ENCODE measurements at regions not wholly inside any gene's neighbourhood (a gene's known extent, or its start where the extent isn't known, plus 50 kb on each side); places are given as distances from the start of the nearest gene placed in this dataset.

DNA sequence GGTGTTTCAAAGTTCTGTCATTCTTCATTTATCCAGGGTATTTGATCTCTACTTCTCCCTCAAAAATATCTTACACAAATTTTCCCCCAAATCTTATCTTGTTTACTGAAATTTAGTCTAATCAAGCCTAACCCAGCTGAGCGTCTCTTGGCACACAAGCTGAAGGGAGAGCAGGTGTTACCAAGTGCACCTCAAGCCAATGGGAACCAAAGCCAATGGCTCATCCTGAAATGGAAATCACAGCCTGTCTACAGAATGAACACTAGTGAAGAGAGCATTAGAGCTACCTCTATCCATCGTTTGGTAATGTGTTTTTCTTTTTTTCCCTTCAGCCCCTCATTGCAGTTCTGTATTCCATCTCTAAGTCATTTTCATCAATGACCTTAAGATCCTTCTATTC lies 1350.8 kb downstream of the OLFM4 start:
- H3K36me3 Mint-ChIP-seq: no peaks in the 10 kb centered on the region
- no peaks in the 10 kb centered on the region for H3K36me3 ChIP-seq (ENCODE audit: control insufficient read depth, insufficient read depth, low read length)
- peak overlapping the region in 1 of 4 donors; percentile 27 for H3K4me3 Mint-ChIP-seq
- peaks cover 0 to 4% of the 10 kb centered on the region in 2 experiments for H3K9me3 ChIP-seq (ENCODE audit: control insufficient read depth in 2 of 2, low read length in 2 of 2)
- peaks cover 0 to 5% (median 0%) of the 10 kb centered on the region in 4 donors for H3K4me1 Mint-ChIP-seq
- DNase-seq: no peak
- ATAC-seq (ENCODE audit: low read depth in 2 of 2): no peak
- H3K27ac Mint-ChIP-seq: no peak overlapping the region
- H3K4me3 ChIP-seq (ENCODE audit: low read depth, low read length): no peak overlapping the region
- no peaks in the 10 kb centered on the region for H3K27me3 ChIP-seq (ENCODE audit: control insufficient read depth, insufficient read depth, low read length)
- no peak overlapping the region for H3K27ac ChIP-seq (ENCODE audit: insufficient read depth, low read length, poor library complexity, severe bottlenecking)
- peaks cover 3 to 26% (median 10%) of the 10 kb centered on the region in 7 donors for H3K9me3 Mint-ChIP-seq
- H3K27me3 Mint-ChIP-seq: no peaks in the 10 kb centered on the region
- H3K4me1 ChIP-seq (ENCODE audit: control insufficient read depth, insufficient read depth, low read length, poor library complexity, severe bottlenecking): no peaks in the 10 kb centered on the region

DNA sequence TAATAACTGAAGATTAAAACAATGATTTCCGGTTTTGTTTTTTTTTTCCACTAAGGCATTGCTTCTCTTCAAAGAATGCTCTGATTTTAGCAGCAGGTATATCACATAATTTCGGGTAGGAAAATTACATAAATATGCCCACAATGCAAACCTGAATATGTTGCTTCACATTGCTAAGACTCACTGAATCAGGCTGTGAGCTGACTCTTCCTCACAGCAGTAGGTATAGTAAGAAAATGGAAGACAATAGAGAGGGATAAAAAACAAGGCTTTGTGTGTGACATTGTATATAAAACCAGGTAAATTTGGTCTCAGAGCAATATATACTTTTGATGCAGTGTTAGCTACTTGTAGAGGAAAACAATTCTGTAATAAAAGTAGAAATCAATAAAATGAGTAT lies 1355.0 kb downstream of the OLFM4 start:
- Histone ChIP-seq H3K36me3 (ENCODE audit: control insufficient read depth, insufficient read depth, low read length) (no peaks in the 10 kb centered on the region), H3K4me1 (ENCODE audit: control insufficient read depth, insufficient read depth, low read length, poor library complexity, severe bottlenecking) (no peaks in the 10 kb centered on the region), H3K27ac (ENCODE audit: insufficient read depth, low read length, poor library complexity, severe bottlenecking) (no peak overlapping the region), H3K27me3 (ENCODE audit: control insufficient read depth, insufficient read depth, low read length) (no peaks in the 10 kb centered on the region), H3K9me3 (ENCODE audit: control insufficient read depth in 2 of 2, low read length in 2 of 2) (no peaks in the 10 kb centered on the region), H3K4me3 (ENCODE audit: low read depth, low read length) (no peak overlapping the region)
- no peak for DNase-seq
- H3K27me3 Mint-ChIP-seq: no peaks in the 10 kb centered on the region
- no peak overlapping the region for H3K4me3 Mint-ChIP-seq
- H3K36me3 Mint-ChIP-seq: no peaks in the 10 kb centered on the region
- no peak for ATAC-seq (ENCODE audit: low read depth in 2 of 2)
- H3K27ac Mint-ChIP-seq: no peak overlapping the region
- H3K4me1 Mint-ChIP-seq: peaks cover 0 to 5% (median 0%) of the 10 kb centered on the region in 4 donors
- peaks cover 1 to 21% (median 15%) of the 10 kb centered on the region in 7 donors for H3K9me3 Mint-ChIP-seq

DNA sequence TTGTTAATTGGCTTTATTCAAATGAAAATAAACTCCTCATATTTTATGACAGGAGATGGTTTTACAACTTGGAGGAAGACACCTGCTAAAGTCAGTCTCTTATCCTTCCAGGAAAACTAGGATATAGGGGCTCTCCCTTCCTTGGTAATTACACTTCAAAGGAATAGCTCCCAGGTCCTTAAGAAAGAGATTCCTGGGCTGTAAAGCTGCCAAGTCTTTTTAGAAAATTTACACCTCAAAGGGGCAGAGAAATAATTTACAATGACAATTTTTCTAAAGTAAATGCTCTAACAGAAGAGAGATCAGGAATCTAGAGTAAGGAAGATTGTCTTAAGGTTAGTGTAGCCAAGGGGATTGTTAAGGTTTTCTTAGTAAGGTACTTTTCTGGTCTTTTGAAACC lies 1359.0 kb downstream of the OLFM4 start:
- Histone ChIP-seq H3K9me3 (ENCODE audit: control insufficient read depth in 2 of 2, low read length in 2 of 2) (no peaks in the 10 kb centered on the region), H3K27me3 (ENCODE audit: control insufficient read depth, insufficient read depth, low read length) (no peaks in the 10 kb centered on the region), H3K27ac (ENCODE audit: insufficient read depth, low read length, poor library complexity, severe bottlenecking) (no peak overlapping the region), H3K36me3 (ENCODE audit: control insufficient read depth, insufficient read depth, low read length) (no peaks in the 10 kb centered on the region), H3K4me3 (ENCODE audit: low read depth, low read length) (no peak overlapping the region), H3K4me1 (ENCODE audit: control insufficient read depth, insufficient read depth, low read length, poor library complexity, severe bottlenecking) (no peaks in the 10 kb centered on the region)
- Mint-ChIP-seq H3K4me1 (no peaks in the 10 kb centered on the region), H3K9me3 (peaks cover 1 to 18% (median 15%) of the 10 kb centered on the region in 7 donors), H3K36me3 (no peaks in the 10 kb centered on the region), H3K27me3 (no peaks in the 10 kb centered on the region), H3K4me3 (no peak overlapping the region), H3K27ac (no peak overlapping the region)
- DNase-seq (no peak), ATAC-seq (ENCODE audit: low read depth in 2 of 2) (no peak)

DNA sequence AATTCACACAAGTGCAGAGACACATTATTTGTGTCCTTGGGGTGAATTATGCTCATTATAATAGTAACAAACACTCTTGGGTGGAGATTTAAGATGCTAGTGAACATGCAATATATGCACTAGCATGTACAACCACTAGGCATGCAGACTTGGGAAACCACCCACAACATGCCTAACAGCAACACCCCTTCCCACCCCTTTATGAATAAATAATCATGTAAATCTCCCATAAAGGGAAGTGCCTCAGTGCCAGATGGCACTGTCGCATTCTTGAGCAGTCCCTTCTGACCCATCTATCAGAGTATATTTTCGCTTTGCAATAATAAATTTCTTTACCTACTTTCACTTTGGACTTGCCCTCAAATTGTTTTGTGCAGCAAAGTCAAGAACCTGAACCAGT lies 1362.2 kb downstream of the OLFM4 start:
- Histone ChIP-seq H3K4me3 (ENCODE audit: low read depth, low read length) (no peak overlapping the region), H3K9me3 (ENCODE audit: control insufficient read depth in 2 of 2, low read length in 2 of 2) (no peaks in the 10 kb centered on the region), H3K4me1 (ENCODE audit: control insufficient read depth, insufficient read depth, low read length, poor library complexity, severe bottlenecking) (no peaks in the 10 kb centered on the region), H3K27me3 (ENCODE audit: control insufficient read depth, insufficient read depth, low read length) (no peaks in the 10 kb centered on the region), H3K27ac (ENCODE audit: insufficient read depth, low read length, poor library complexity, severe bottlenecking) (no peak overlapping the region), H3K36me3 (ENCODE audit: control insufficient read depth, insufficient read depth, low read length) (no peaks in the 10 kb centered on the region)
- no peaks in the 10 kb centered on the region for H3K36me3 Mint-ChIP-seq
- no peak for ATAC-seq (ENCODE audit: low read depth in 2 of 2)
- no peak overlapping the region for H3K27ac Mint-ChIP-seq
- H3K9me3 Mint-ChIP-seq: peaks cover 1 to 20% (median 14%) of the 10 kb centered on the region in 7 donors
- no peaks in the 10 kb centered on the region for H3K4me1 Mint-ChIP-seq
- no peaks in the 10 kb centered on the region for H3K27me3 Mint-ChIP-seq
- no peak for DNase-seq
- H3K4me3 Mint-ChIP-seq: no peak overlapping the region

DNA sequence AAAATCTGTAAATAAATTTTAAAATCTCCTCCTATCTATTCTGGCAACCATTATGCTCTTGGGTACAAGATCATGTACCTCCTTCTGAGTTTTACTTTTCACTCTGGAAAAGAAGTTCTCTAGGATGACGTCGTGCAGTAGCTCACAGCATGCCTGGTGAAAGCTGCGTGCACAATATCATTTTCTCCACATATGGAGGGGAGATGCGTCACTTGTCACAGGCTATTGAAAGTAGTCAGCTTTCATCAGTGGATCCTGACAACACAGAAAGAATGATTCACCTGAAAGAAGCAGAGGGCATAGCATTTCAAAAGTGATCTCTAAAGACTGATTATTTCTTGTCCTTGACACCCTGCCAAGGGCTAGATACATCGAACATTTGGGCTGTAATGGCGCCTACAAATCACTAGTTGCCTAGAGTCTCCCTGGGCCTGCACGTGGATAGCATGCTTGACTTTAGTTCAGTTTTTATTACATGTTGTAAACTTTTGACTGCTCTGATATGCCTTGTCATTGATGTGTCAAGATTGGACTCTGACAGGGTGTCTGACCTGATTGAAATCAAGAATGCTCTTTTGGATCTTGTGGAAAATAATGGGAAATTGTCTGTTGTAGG lies 1365.6 kb downstream of the OLFM4 start:
- no peak overlapping the region for H3K27ac Mint-ChIP-seq
- Histone ChIP-seq H3K36me3 (ENCODE audit: control insufficient read depth, insufficient read depth, low read length) (no peaks in the 10 kb centered on the region), H3K4me3 (ENCODE audit: low read depth, low read length) (no peak overlapping the region), H3K4me1 (ENCODE audit: control insufficient read depth, insufficient read depth, low read length, poor library complexity, severe bottlenecking) (no peaks in the 10 kb centered on the region), H3K27ac (ENCODE audit: insufficient read depth, low read length, poor library complexity, severe bottlenecking) (no peak overlapping the region), H3K9me3 (ENCODE audit: control insufficient read depth in 2 of 2, low read length in 2 of 2) (no peaks in the 10 kb centered on the region), H3K27me3 (ENCODE audit: control insufficient read depth, insufficient read depth, low read length) (no peaks in the 10 kb centered on the region)
- no peak for DNase-seq
- H3K9me3 Mint-ChIP-seq: peaks cover 0 to 15% (median 7%) of the 10 kb centered on the region in 7 donors
- ATAC-seq (ENCODE audit: low read depth in 2 of 2): no peak
- no peaks in the 10 kb centered on the region for H3K27me3 Mint-ChIP-seq
- H3K4me3 Mint-ChIP-seq: no peak overlapping the region
- H3K4me1 Mint-ChIP-seq: no peaks in the 10 kb centered on the region
- H3K36me3 Mint-ChIP-seq: no peaks in the 10 kb centered on the region

DNA sequence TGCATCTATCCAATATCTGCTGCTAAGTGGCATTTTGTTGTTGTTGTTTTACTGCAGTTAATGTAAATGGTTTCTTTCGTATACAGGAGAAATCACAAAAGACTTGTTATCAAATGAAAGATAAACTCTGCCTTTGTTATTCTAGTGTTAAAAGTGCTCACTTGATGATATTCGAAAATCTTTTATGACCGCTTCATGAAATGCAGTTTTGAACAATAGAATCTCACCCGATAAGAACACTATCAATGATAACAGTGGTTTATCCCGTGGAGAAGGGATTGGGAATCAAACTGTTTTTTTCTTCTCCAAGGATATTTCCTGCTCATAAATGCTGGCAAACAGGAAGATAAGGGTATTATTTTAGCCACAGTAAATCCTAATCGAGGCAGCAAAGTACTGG lies 1366.3 kb downstream of the OLFM4 start:
- no peaks in the 10 kb centered on the region for H3K4me1 Mint-ChIP-seq
- Histone ChIP-seq H3K27ac (ENCODE audit: insufficient read depth, low read length, poor library complexity, severe bottlenecking) (no peak overlapping the region), H3K9me3 (ENCODE audit: control insufficient read depth in 2 of 2, low read length in 2 of 2) (no peaks in the 10 kb centered on the region), H3K36me3 (ENCODE audit: control insufficient read depth, insufficient read depth, low read length) (no peaks in the 10 kb centered on the region), H3K4me3 (ENCODE audit: low read depth, low read length) (no peak overlapping the region), H3K27me3 (ENCODE audit: control insufficient read depth, insufficient read depth, low read length) (no peaks in the 10 kb centered on the region), H3K4me1 (ENCODE audit: control insufficient read depth, insufficient read depth, low read length, poor library complexity, severe bottlenecking) (no peaks in the 10 kb centered on the region)
- no peak overlapping the region for H3K27ac Mint-ChIP-seq
- peaks cover 0 to 14% (median 7%) of the 10 kb centered on the region in 7 donors for H3K9me3 Mint-ChIP-seq
- no peaks in the 10 kb centered on the region for H3K36me3 Mint-ChIP-seq
- no peak overlapping the region for H3K4me3 Mint-ChIP-seq
- no peaks in the 10 kb centered on the region for H3K27me3 Mint-ChIP-seq
- DNase-seq: no peak
- no peak for ATAC-seq (ENCODE audit: low read depth in 2 of 2)

DNA sequence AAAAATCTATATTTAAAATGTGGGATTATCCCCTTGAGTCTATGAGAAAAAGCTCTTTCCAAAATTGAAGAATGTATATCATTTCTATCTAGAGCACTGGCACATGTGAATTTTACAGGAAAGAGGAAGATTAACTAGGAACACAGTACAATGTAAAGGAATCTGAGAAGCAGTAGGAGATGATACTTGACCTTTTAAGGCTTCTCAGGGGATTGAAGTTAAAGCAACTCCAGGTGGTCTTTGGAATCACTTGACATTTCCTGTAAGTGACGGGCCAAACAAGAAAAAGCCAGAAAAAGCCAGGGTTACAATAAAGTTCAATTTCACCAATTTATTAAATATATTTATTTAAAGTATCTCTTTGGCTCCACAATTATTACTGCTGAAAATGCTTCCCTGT lies 1373.9 kb downstream of the OLFM4 start:
- Histone ChIP-seq H3K36me3 (ENCODE audit: control insufficient read depth, insufficient read depth, low read length) (no peaks in the 10 kb centered on the region), H3K9me3 (ENCODE audit: control insufficient read depth in 2 of 2, low read length in 2 of 2) (peaks cover 0 to 4% of the 10 kb centered on the region in 2 experiments), H3K27ac (ENCODE audit: insufficient read depth, low read length, poor library complexity, severe bottlenecking) (no peak overlapping the region), H3K4me3 (ENCODE audit: low read depth, low read length) (no peak overlapping the region), H3K27me3 (ENCODE audit: control insufficient read depth, insufficient read depth, low read length) (no peaks in the 10 kb centered on the region), H3K4me1 (ENCODE audit: control insufficient read depth, insufficient read depth, low read length, poor library complexity, severe bottlenecking) (no peaks in the 10 kb centered on the region)
- ATAC-seq (ENCODE audit: low read depth in 2 of 2): no peak
- no peaks in the 10 kb centered on the region for H3K27me3 Mint-ChIP-seq
- H3K27ac Mint-ChIP-seq: no peak overlapping the region
- H3K36me3 Mint-ChIP-seq: no peaks in the 10 kb centered on the region
- H3K4me3 Mint-ChIP-seq: no peak overlapping the region
- H3K4me1 Mint-ChIP-seq: no peaks in the 10 kb centered on the region
- H3K9me3 Mint-ChIP-seq: peaks cover 2 to 27% (median 8%) of the 10 kb centered on the region in 7 donors
- DNase-seq: no peak

DNA sequence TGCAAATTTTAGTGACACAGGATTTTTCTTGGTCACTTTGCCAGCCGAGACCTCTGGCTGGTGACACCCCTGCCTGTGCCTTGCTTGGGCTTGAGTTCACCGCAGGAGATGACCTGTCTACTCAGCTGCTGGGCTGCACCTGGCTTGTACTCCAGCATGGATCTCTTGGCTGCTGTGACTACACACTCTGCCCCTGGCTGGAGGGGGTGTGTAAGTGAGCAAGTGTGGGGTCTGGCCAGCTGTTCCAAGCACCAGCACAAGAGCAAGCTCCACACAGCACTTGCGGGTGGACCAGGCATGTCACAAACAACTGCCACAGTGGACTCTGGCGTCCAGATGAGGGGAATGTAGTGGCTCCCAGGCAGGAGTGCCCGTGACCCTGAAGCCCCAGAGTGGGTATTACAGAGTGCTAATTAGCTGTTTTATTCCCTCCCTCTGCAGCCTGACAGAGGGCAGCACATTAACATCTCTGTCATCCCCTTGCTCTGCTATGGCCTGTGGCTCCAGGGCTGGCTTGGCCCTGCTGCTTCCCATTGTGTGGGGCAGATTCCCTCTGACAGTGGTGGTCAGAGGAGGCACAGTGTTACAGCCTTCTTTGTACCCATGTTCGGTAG lies 1387.2 kb downstream of the OLFM4 start:
- H3K36me3 Mint-ChIP-seq: no peaks in the 10 kb centered on the region
- H3K4me1 Mint-ChIP-seq: no peaks in the 10 kb centered on the region
- H3K4me3 Mint-ChIP-seq: no peak overlapping the region
- Histone ChIP-seq H3K27ac (ENCODE audit: insufficient read depth, low read length, poor library complexity, severe bottlenecking) (no peak overlapping the region), H3K4me1 (ENCODE audit: control insufficient read depth, insufficient read depth, low read length, poor library complexity, severe bottlenecking) (no peaks in the 10 kb centered on the region), H3K9me3 (ENCODE audit: control insufficient read depth in 2 of 2, low read length in 2 of 2) (peaks cover 3 to 8% of the 10 kb centered on the region in 2 experiments), H3K4me3 (ENCODE audit: low read depth, low read length) (no peak overlapping the region), H3K36me3 (ENCODE audit: control insufficient read depth, insufficient read depth, low read length) (no peaks in the 10 kb centered on the region), H3K27me3 (ENCODE audit: control insufficient read depth, insufficient read depth, low read length) (no peaks in the 10 kb centered on the region)
- ATAC-seq (ENCODE audit: low read depth in 2 of 2) (no peak), DNase-seq (no peak)
- no peak overlapping the region for H3K27ac Mint-ChIP-seq
- no peaks in the 10 kb centered on the region for H3K27me3 Mint-ChIP-seq
- H3K9me3 Mint-ChIP-seq: peaks cover 0 to 31% (median 6%) of the 10 kb centered on the region in 7 donors
